ENCODE measurements at regions not wholly inside any gene's neighbourhood (a gene's known extent, or its start where the extent isn't known, plus 50 kb on each side); places are given as distances from the start of the nearest gene placed in this dataset.

- H3K9me3 ChIP-seq: no peaks in the 10 kb centered on the region
- no peaks in the 10 kb centered on the region for H3K27me3 ChIP-seq
- DNase-seq (ENCODE audit: extremely low spot score): no peak
- 57% methylated on average over 4 of the region's 4 CpGs for WGBS
- H3K27ac ChIP-seq (replicated peaks in 1 of 4): no peak overlapping the region
- peaks cover 0 to 11% (median 0%) of the 10 kb centered on the region in 4 donors for H3K4me1 ChIP-seq
- intact Hi-C loops (cut with DNase I): no loop called here
- TF ChIP-seq CTCF (IDR thresholded peaks at IDR 0.05) (no peak), POLR2AphosphoS5 (IDR thresholded peaks at IDR 0.05) (no peak), POLR2A (IDR thresholded peaks at IDR 0.05; ENCODE audit: low read depth) (no peak), EP300 (IDR thresholded peaks at IDR 0.05) (no peak)
- no peaks in the 10 kb centered on the region for H3K36me3 ChIP-seq
- H3K4me3 ChIP-seq: no peak overlapping the region
Observed at GRCh38 chr3:171940151-171940649, 97.1 kb downstream of the TMEM212 start.

- intact Hi-C loops (cut with DNase I): no loop called here
- H3K27me3 ChIP-seq: no peaks in the 10 kb centered on the region
- no peak overlapping the region for H3K4me3 ChIP-seq
- 93% methylated on average over 17 of the region's 17 CpGs for WGBS
- H3K4me1 ChIP-seq: peaks cover 0 to 11% (median 0%) of the 10 kb centered on the region in 4 donors
- no peak for DNase-seq (ENCODE audit: extremely low spot score)
- no peaks in the 10 kb centered on the region for H3K9me3 ChIP-seq
- H3K27ac ChIP-seq (replicated peaks in 1 of 4): no peak overlapping the region
- TF ChIP-seq CTCF (IDR thresholded peaks at IDR 0.05): no peak
- no peak for TF ChIP-seq EP300 (IDR thresholded peaks at IDR 0.05)
- TF ChIP-seq POLR2AphosphoS5 (IDR thresholded peaks at IDR 0.05): no peak
- TF ChIP-seq POLR2A (IDR thresholded peaks at IDR 0.05; ENCODE audit: low read depth): no peak
- no peaks in the 10 kb centered on the region for H3K36me3 ChIP-seq
Observed at GRCh38 chr3:171943262-171944117, 95.9 kb upstream of the FNDC3B start.

GRCh38 chr3:171944118-171945016 lies 95.0 kb upstream of the FNDC3B start:
- Histone ChIP-seq H3K4me3 (no peak overlapping the region), H3K27me3 (no peaks in the 10 kb centered on the region), H3K27ac (replicated peaks in 1 of 4) (no peak overlapping the region), H3K36me3 (no peaks in the 10 kb centered on the region), H3K4me1 (peaks cover 0 to 11% (median 0%) of the 10 kb centered on the region in 4 donors), H3K9me3 (no peaks in the 10 kb centered on the region)
- TF ChIP-seq EP300 (IDR thresholded peaks at IDR 0.05) (no peak), CTCF (IDR thresholded peaks at IDR 0.05) (no peak), POLR2A (IDR thresholded peaks at IDR 0.05; ENCODE audit: low read depth) (no peak), POLR2AphosphoS5 (IDR thresholded peaks at IDR 0.05) (no peak)
- DNase-seq (ENCODE audit: extremely low spot score): no peak
- intact Hi-C loops (cut with DNase I): no loop called here
- 59% methylated on average over 6 of the region's 6 CpGs for WGBS

- Histone ChIP-seq H3K27me3 (no peaks in the 10 kb centered on the region), H3K4me1 (peaks cover 0 to 17% (median 6%) of the 10 kb centered on the region in 4 donors), H3K36me3 (no peaks in the 10 kb centered on the region), H3K9me3 (no peaks in the 10 kb centered on the region), H3K4me3 (no peak overlapping the region), H3K27ac (replicated peaks in 1 of 4) (no peak overlapping the region)
- no peak for DNase-seq (ENCODE audit: extremely low spot score)
- intact Hi-C loops (cut with DNase I): no loop called here
- WGBS: 84% methylated on average over 3 of the region's 3 CpGs
- TF ChIP-seq POLR2A (IDR thresholded peaks at IDR 0.05; ENCODE audit: low read depth): no peak
- TF ChIP-seq POLR2AphosphoS5 (IDR thresholded peaks at IDR 0.05): no peak
- TF ChIP-seq EP300 (IDR thresholded peaks at IDR 0.05): no peak
- no peak for TF ChIP-seq CTCF (IDR thresholded peaks at IDR 0.05)
Observed at GRCh38 chr3:171948674-171949073, 90.7 kb upstream of the FNDC3B start.

Data from esophagus muscularis mucosa (tissue), 4 donors.